GM12878 (cell line): ENCODE measurements at regions not wholly inside any gene's neighbourhood (a gene's known extent, or its start where the extent isn't known, plus 50 kb on each side); places are given as distances from the start of the nearest gene placed in this dataset.

Experiments used
- CTCF ChIP-seq, 3 experiments: IDR thresholded peaks in 2 of 3; conservative IDR thresholded peaks in 1 of 3; 2 replicates each; pipeline ENCODE4 v1.5.1; 2011; ENCODE audit warnings: low read depth in 3 of 3, low read length in 3 of 3, mild to moderate bottlenecking in 3 of 3, control low read depth in 2 of 3, moderate library complexity in 2 of 3, inconsistent platforms in 1 of 3, mixed read lengths in 1 of 3; ENCODE audit not compliant: control insufficient read depth in 2 of 3, insufficient read depth in 1 of 3; ENCODE audit errors: extremely low read depth in 1 of 3
- PRDM15 ChIP-seq: fragments of 450-650 bp; formaldehyde crosslinking; IDR thresholded peaks from 2 replicates; pipeline ENCODE4 v1.4.0; 2020; ENCODE audit warnings: mild to moderate bottlenecking, moderate library complexity
- REST ChIP-seq: IDR thresholded peaks from 2 replicates; pipeline ENCODE4 v1.6.1; 2012; ENCODE audit warnings: mild to moderate bottlenecking, low read depth, low read length
- SMC3 ChIP-seq: IDR thresholded peaks from 2 replicates; pipeline ENCODE4 v1.6.1; 2011; ENCODE audit warnings: low read length, improper control_type of control experiment, borderline replicate concordance
- SRF ChIP-seq, 2 experiments: IDR thresholded peaks; 2 replicates each; pipeline ENCODE4 v1.6.1; 2011; ENCODE audit warnings: low read depth in 2 of 2, low read length in 2 of 2, mild to moderate bottlenecking in 1 of 2, moderate library complexity in 1 of 2
- TARDBP ChIP-seq: IDR thresholded peaks from 2 replicates; pipeline ENCODE4 v1.6.1; 2016; ENCODE audit warnings: borderline replicate concordance
- ZNF384 ChIP-seq: IDR thresholded peaks from 2 replicates; pipeline ENCODE4 v1.6.1; 2012; ENCODE audit warnings: low read depth, mild to moderate bottlenecking, low read length, improper control_type of control experiment, borderline replicate concordance

- TF ChIP-seq TARDBP (no peak), CTCF (IDR thresholded peaks at IDR 0.05 in 2 of 3, conservative IDR thresholded peaks at IDR 0.05 in 1 of 3; ENCODE audit: control insufficient read depth in 2 of 3, extremely low read depth in 1 of 3, insufficient read depth in 1 of 3, low read depth in 3 of 3, low read length in 3 of 3) (no peak), PRDM15 (no peak), SRF (IDR thresholded peaks at IDR 0.05; ENCODE audit: low read depth in 2 of 2, low read length in 2 of 2) (no peak), SMC3 (no peak), REST (no peak), ZNF384 (no peak)
These were observed 314.1 kb downstream of the MYCN start for GRCh38 chr2:16254356-16254965.
